ENCODE measurements at regions not wholly inside any gene's neighbourhood (a gene's known extent, or its start where the extent isn't known, plus 50 kb on each side); places are given as distances from the start of the nearest gene placed in this dataset.

DNA sequence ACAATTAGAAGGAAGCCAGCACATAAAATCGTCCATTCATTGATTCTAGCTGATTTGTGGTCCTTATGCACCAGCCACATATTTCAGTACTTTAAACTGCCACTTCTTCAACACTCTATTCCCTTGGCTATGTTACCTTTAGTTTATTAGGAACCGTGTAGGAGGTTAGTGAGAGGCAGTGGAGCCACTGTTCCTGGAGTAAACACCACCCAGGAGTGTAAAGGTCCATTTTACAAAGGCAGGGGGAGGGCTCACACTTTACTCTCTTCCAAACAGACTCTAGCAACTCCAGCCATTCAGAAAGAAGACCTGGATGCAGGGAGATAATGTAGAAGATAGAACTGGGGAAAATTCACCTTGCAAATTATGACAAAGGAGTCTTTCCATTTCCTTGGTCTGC, 170.2 kb upstream of the RPS23 start:
- ChIA-PET POLR2A (no interaction called here), CTCF (ENCODE audit: unreplicated experiment) (no interaction called here)
- Histone ChIP-seq H3K9me2 (ENCODE audit: insufficient read depth, low read length) (no peaks in the 10 kb centered on the region), H3K9me3 (ENCODE audit: low read length) (no peaks in the 10 kb centered on the region), H3K4me2 (ENCODE audit: low read length) (no peak overlapping the region), H3K4me1 (ENCODE audit: insufficient read depth, low read length, poor library complexity, severe bottlenecking) (no peaks in the 10 kb centered on the region), H3K27ac (ENCODE audit: low read depth, low read length, poor library complexity, severe bottlenecking) (no peak overlapping the region), H3K36me3 (ENCODE audit: insufficient read depth, low read length) (no peaks in the 10 kb centered on the region), H3K4me3 (ENCODE audit: low read depth, low read length, poor library complexity, severe bottlenecking) (no peak overlapping the region), H3K79me2 (ENCODE audit: insufficient read depth, low read depth, low read length) (no peaks in the 10 kb centered on the region), H2AFZ (ENCODE audit: low read length) (no peak overlapping the region), H4K20me1 (ENCODE audit: insufficient read depth, low read length) (no peaks in the 10 kb centered on the region)
- no peak for DNase-seq (ENCODE audit: low spot score)
- BruUV-seq (replicated peaks): no TSS peak
- intact Hi-C loops (cut with micrococcal nuclease; ENCODE audit: unreplicated experiment): no loop called here
- TF ChIP-seq EZH2phosphoT487 (IDR thresholded peaks at IDR 0.05; ENCODE audit: borderline replicate concordance, low read depth, low read length): no peak
- TF ChIP-seq, protein P1, sequence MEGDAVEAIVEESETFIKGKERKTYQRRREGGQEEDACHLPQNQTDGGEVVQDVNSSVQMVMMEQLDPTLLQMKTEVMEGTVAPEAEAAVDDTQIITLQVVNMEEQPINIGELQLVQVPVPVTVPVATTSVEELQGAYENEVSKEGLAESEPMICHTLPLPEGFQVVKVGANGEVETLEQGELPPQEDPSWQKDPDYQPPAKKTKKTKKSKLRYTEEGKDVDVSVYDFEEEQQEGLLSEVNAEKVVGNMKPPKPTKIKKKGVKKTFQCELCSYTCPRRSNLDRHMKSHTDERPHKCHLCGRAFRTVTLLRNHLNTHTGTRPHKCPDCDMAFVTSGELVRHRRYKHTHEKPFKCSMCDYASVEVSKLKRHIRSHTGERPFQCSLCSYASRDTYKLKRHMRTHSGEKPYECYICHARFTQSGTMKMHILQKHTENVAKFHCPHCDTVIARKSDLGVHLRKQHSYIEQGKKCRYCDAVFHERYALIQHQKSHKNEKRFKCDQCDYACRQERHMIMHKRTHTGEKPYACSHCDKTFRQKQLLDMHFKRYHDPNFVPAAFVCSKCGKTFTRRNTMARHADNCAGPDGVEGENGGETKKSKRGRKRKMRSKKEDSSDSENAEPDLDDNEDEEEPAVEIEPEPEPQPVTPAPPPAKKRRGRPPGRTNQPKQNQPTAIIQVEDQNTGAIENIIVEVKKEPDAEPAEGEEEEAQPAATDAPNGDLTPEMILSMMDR (conservative IDR thresholded peaks at IDR 0.05; ENCODE audit: low read length): no peak

DNA sequence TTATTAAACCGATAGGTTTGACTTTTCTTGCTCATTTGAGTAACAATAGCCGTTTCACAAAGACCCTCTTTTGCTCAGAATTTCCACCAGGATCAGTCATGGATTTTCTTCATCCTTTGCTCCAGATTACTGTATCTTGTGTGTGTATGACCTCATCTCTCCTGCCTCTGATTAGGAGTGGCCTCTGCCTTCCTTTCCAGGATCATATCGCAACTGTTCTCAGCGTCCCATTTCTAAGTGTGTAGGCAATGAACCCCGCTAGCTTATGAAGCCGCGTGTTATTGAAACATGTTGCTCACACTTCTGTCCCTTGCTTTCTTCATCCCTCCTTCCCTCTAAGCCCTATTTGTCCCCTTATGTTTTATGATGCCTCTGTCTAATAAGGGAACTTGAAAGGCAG, 169.8 kb upstream of the RPS23 start:
- no peaks in the 10 kb centered on the region for H3K36me3 ChIP-seq (ENCODE audit: insufficient read depth, low read length)
- H3K79me2 ChIP-seq (ENCODE audit: insufficient read depth, low read depth, low read length): no peaks in the 10 kb centered on the region
- no peak overlapping the region for H3K4me2 ChIP-seq (ENCODE audit: low read length)
- H4K20me1 ChIP-seq (ENCODE audit: insufficient read depth, low read length): no peaks in the 10 kb centered on the region
- no peaks in the 10 kb centered on the region for H3K4me1 ChIP-seq (ENCODE audit: insufficient read depth, low read length, poor library complexity, severe bottlenecking)
- BruUV-seq (replicated peaks): no TSS peak
- no peak for DNase-seq (ENCODE audit: low spot score)
- ChIA-PET CTCF (ENCODE audit: unreplicated experiment) (no interaction called here), POLR2A (interaction anchor here (0.6 kb wide), 1 partner anchor 1128 kb away, joined by 4 read pairs; no protein-coding TSS in a partner anchor)
- H3K4me3 ChIP-seq (ENCODE audit: low read depth, low read length, poor library complexity, severe bottlenecking): no peak overlapping the region
- H2AFZ ChIP-seq (ENCODE audit: low read length): no peak overlapping the region
- no peaks in the 10 kb centered on the region for H3K9me2 ChIP-seq (ENCODE audit: insufficient read depth, low read length)
- intact Hi-C loops (cut with micrococcal nuclease; ENCODE audit: unreplicated experiment): no loop called here
- H3K9me3 ChIP-seq (ENCODE audit: low read length): no peaks in the 10 kb centered on the region
- TF ChIP-seq, protein P1 (conservative IDR thresholded peaks at IDR 0.05; ENCODE audit: low read length): no peak
- TF ChIP-seq EZH2phosphoT487 (IDR thresholded peaks at IDR 0.05; ENCODE audit: borderline replicate concordance, low read depth, low read length): no peak
- no peak overlapping the region for H3K27ac ChIP-seq (ENCODE audit: low read depth, low read length, poor library complexity, severe bottlenecking)

DNA sequence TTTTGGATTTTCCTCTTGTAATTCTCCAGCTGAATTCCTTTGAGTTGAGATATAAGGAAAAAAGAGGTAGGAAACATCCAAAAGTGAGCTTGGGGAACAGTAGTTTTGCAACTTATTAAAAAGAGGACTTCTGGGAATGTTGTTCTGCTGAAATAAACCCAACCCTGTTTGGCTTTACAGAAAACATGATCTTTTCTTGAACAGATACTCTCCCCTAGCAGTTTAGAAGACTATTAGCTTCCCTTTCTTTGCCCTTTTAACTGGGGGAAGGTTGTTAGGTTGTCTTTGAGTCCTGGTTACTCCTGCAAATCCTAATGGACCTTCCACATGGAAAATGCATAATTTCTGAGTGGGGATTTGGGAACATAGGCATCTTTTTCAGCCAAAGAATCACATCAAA, 168.7 kb upstream of the RPS23 start:
- no peak overlapping the region for H3K4me3 ChIP-seq (ENCODE audit: low read depth, low read length, poor library complexity, severe bottlenecking)
- no peak overlapping the region for H2AFZ ChIP-seq (ENCODE audit: low read length)
- no peaks in the 10 kb centered on the region for H3K79me2 ChIP-seq (ENCODE audit: insufficient read depth, low read depth, low read length)
- DNase-seq (ENCODE audit: low spot score): no peak
- ChIA-PET POLR2A (no interaction called here), CTCF (ENCODE audit: unreplicated experiment) (no interaction called here)
- no peak overlapping the region for H3K27ac ChIP-seq (ENCODE audit: low read depth, low read length, poor library complexity, severe bottlenecking)
- TF ChIP-seq, protein P1 (conservative IDR thresholded peaks at IDR 0.05; ENCODE audit: low read length): no peak
- TF ChIP-seq EZH2phosphoT487 (IDR thresholded peaks at IDR 0.05; ENCODE audit: borderline replicate concordance, low read depth, low read length): no peak
- no peaks in the 10 kb centered on the region for H3K4me1 ChIP-seq (ENCODE audit: insufficient read depth, low read length, poor library complexity, severe bottlenecking)
- no peaks in the 10 kb centered on the region for H3K9me2 ChIP-seq (ENCODE audit: insufficient read depth, low read length)
- no peaks in the 10 kb centered on the region for H4K20me1 ChIP-seq (ENCODE audit: insufficient read depth, low read length)
- H3K9me3 ChIP-seq (ENCODE audit: low read length): no peaks in the 10 kb centered on the region
- no peak overlapping the region for H3K4me2 ChIP-seq (ENCODE audit: low read length)
- no peaks in the 10 kb centered on the region for H3K36me3 ChIP-seq (ENCODE audit: insufficient read depth, low read length)
- no TSS peak for BruUV-seq (replicated peaks)
- intact Hi-C loops (cut with micrococcal nuclease; ENCODE audit: unreplicated experiment): no loop called here
